Thoracic aorta (tissue), 2 donors: ENCODE measurements at regions not wholly inside any gene's neighbourhood (a gene's known extent, or its start where the extent isn't known, plus 50 kb on each side); places are given as distances from the start of the nearest gene placed in this dataset.

Source experiments
- ATAC-seq: fragments of 150-250 bp; one replicate; pipeline ENCODE4 v1.8.0; 2017; ENCODE audit warnings: low read depth; ENCODE audit not compliant: insufficient number of reproducible peaks, low FRiP score
- DNase-seq: peaks from one replicate; pipeline ENCODE4 v3.0.0-alpha.2; 2020; ENCODE audit warnings: low spot score
- H3K27ac ChIP-seq, 2 donors: fragments of 200-600 bp; sonication (generic); 1 replicate in 1 of 2; 2 replicates in 1 of 2; pipeline ENCODE4 v1.5.1; 2016; ENCODE audit warnings: mild to moderate bottlenecking in 2 of 2, moderate library complexity in 2 of 2
- H3K27me3 ChIP-seq: fragments of 200-600 bp; sonication (generic); replicated peaks from 2 replicates; pipeline ENCODE4 v1.6.0; 2016; ENCODE audit warnings: mild to moderate bottlenecking; ENCODE audit not compliant: insufficient read depth
- H3K36me3 ChIP-seq: fragments of 200-600 bp; sonication (generic); one replicate; pipeline ENCODE4 v1.5.1; 2016
- H3K4me1 ChIP-seq, 2 donors: fragments of 200-600 bp; sonication (generic); 1 replicate in 1 of 2; 2 replicates in 1 of 2; pipeline versions ENCODE4 v1.5.1 to v1.6.0; 2016; ENCODE audit warnings: low read depth in 2 of 2, mild to moderate bottlenecking in 1 of 2; ENCODE audit not compliant: control insufficient read depth in 1 of 2
- H3K4me3 ChIP-seq: fragments of 200-600 bp; sonication (generic); 2 replicates; pipeline ENCODE4 v1.5.1; 2016; ENCODE audit warnings: mild to moderate bottlenecking
- H3K9me3 ChIP-seq: fragments of 200-600 bp; sonication (generic); 2 replicates; pipeline ENCODE4 v1.5.1; 2016
- CTCF ChIP-seq: fragments of 200-600 bp; sonication (generic); IDR thresholded peaks from one replicate; pipeline ENCODE4 v1.5.1; 2019; ENCODE audit warnings: antibody characterized with exemption

- DNase-seq, result no peak
- Histone ChIP-seq H3K9me3 (no peaks in the 10 kb centered on the region), H3K27ac (no peak overlapping the region), H3K4me1 (no peaks in the 10 kb centered on the region), H3K4me3 (no peak overlapping the region), H3K36me3 (no peaks in the 10 kb centered on the region), H3K27me3 (no peaks in the 10 kb centered on the region)
- TF ChIP-seq CTCF, result no peak
- ATAC-seq, result no peak
Measured at GRCh38 chr2:142472382-142472781, 341.6 kb upstream of the LRP1B start.

GRCh38 chr2:142467321-142467720 is 336.5 kb upstream of the LRP1B start:
- Histone ChIP-seq H3K4me1 (no peaks in the 10 kb centered on the region), H3K4me3 (no peak overlapping the region), H3K36me3 (no peaks in the 10 kb centered on the region), H3K27me3 (no peaks in the 10 kb centered on the region), H3K9me3 (no peaks in the 10 kb centered on the region), H3K27ac (no peak overlapping the region)
- DNase-seq (no peak), ATAC-seq (no peak)
- no peak for TF ChIP-seq CTCF

- H3K27ac ChIP-seq, result no peak overlapping the region
- ATAC-seq (no peak), DNase-seq (no peak)
- no peak overlapping the region for H3K4me3 ChIP-seq
- H3K27me3 ChIP-seq, result no peaks in the 10 kb centered on the region
- TF ChIP-seq CTCF, result no peak
- no peaks in the 10 kb centered on the region for H3K36me3 ChIP-seq
- no peaks in the 10 kb centered on the region for H3K4me1 ChIP-seq
- H3K9me3 ChIP-seq, result no peaks in the 10 kb centered on the region
Measured at GRCh38 chr2:142463047-142463446, 332.2 kb upstream of the LRP1B start.

- no peak overlapping the region for H3K27ac ChIP-seq
- no peak for TF ChIP-seq CTCF
- H3K4me1 ChIP-seq, result no peaks in the 10 kb centered on the region
Measured at GRCh38 chr2:142462306-142462705, 331.5 kb upstream of the LRP1B start.

GRCh38 chr2:142445551-142446072 is 314.8 kb upstream of the LRP1B start:
- Histone ChIP-seq H3K36me3 (no peaks in the 10 kb centered on the region), H3K27ac (no peak overlapping the region), H3K4me1 (no peaks in the 10 kb centered on the region), H3K4me3 (no peak overlapping the region), H3K27me3 (no peaks in the 10 kb centered on the region), H3K9me3 (no peaks in the 10 kb centered on the region)
- no peak for ATAC-seq
- TF ChIP-seq CTCF, result no peak
- no peak for DNase-seq

More at GRCh38 chr2:142462306-142462705, 331.5 kb upstream of the LRP1B start:
- ATAC-seq (no peak), DNase-seq (no peak)
- no peaks in the 10 kb centered on the region for H3K9me3 ChIP-seq
- no peaks in the 10 kb centered on the region for H3K27me3 ChIP-seq
- no peak overlapping the region for H3K4me3 ChIP-seq
- no peaks in the 10 kb centered on the region for H3K36me3 ChIP-seq
